B cell (primary cell): ENCODE measurements at regions not wholly inside any gene's neighbourhood (a gene's known extent, or its start where the extent isn't known, plus 50 kb on each side); places are given as distances from the start of the nearest gene placed in this dataset.

ENCODE experiments used
- ATAC-seq: fragments of 200-7000 bp; cut with Tn5 transposase; one replicate; pipeline ENCODE4 v1.10.0; 2021; ENCODE audit warnings: low read depth, mild to moderate bottlenecking, moderate number of reproducible peaks, moderate library complexity
- CTCF ChIA-PET: fragments of 350-600 bp; sonication (Branson Sonifier 250); formaldehyde crosslinking; loops from one replicate; lab custom pipeline; 2021; ENCODE audit warnings: antibody characterized with exemption, inconsistent platforms; lab: Charles Lee
- POLR2A ChIA-PET: fragments of 350-600 bp; sonication (Branson Sonifier 250); formaldehyde crosslinking; loops from one replicate; lab custom pipeline; 2021; ENCODE audit warnings: antibody characterized with exemption; lab: Charles Lee
- DNase-seq: peaks from one replicate; pipeline ENCODE4 v3.0.0; 2013
- H2AFZ ChIP-seq: 2 replicates; pipeline ENCODE4 v1.6.1; 2012; ENCODE audit warnings: mild to moderate bottlenecking, low read depth, low read length; ENCODE audit not compliant: insufficient read depth, poor library complexity, severe bottlenecking
- H3K27ac ChIP-seq, 2 donors: 1 replicate in 1 of 2; 2 replicates in 1 of 2; pipeline ENCODE4 v1.5.1; 2012 to 2013; ENCODE audit warnings: low read length in 2 of 2, mild to moderate bottlenecking in 2 of 2, moderate library complexity in 1 of 2
- H3K27me3 ChIP-seq, 4 experiments: fragments of 200-600 bp in 1 of 4; sonication (generic) in 1 of 4; replicated peaks in 1 of 4; 1 replicate in 2 of 4; 2 replicates in 2 of 4; pipeline versions ENCODE4 v1.6.1 to v1.7.0; 2013 to 2016; ENCODE audit warnings: low read length in 3 of 4, mild to moderate bottlenecking in 2 of 4, mixed read lengths in 1 of 4, moderate library complexity in 1 of 4; ENCODE audit not compliant: insufficient read depth in 4 of 4, control insufficient read depth in 3 of 4; ENCODE audit errors: control extremely low read depth in 1 of 4
- H3K36me3 ChIP-seq, 2 experiments: replicated peaks in 1 of 2; 1 replicate in 1 of 2; 2 replicates in 1 of 2; pipeline versions ENCODE4 v1.6.1 to v1.7.1; 2013; ENCODE audit warnings: low read length in 1 of 2; ENCODE audit not compliant: insufficient read depth in 2 of 2, control insufficient read depth in 1 of 2; ENCODE audit errors: control extremely low read depth in 1 of 2, extremely low read depth in 1 of 2
- H3K4me1 ChIP-seq, 2 donors: fragments of 200-600 bp in 1 of 2; sonication (generic) in 1 of 2; 1 replicate in 1 of 2; 2 replicates in 1 of 2; pipeline versions ENCODE4 v1.5.1 to v1.6.1; 2013 to 2017; ENCODE audit warnings: low read length in 2 of 2; ENCODE audit not compliant: control insufficient read depth in 2 of 2, insufficient read depth in 2 of 2
- H3K4me2 ChIP-seq: replicated peaks from 2 replicates; pipeline ENCODE3; 2012; ENCODE audit warnings: mild to moderate bottlenecking, low read depth, low read length; ENCODE audit not compliant: poor library complexity, severe bottlenecking
- H3K4me3 ChIP-seq, 5 experiments: fragments of 200-600 bp in 1 of 5; sonication (generic) in 1 of 5; 1 replicate in 3 of 5; 2 replicates in 2 of 5; pipeline versions ENCODE4 v1.5.1 to v1.7.0; 2011 to 2016; ENCODE audit warnings: low read length in 4 of 5, mild to moderate bottlenecking in 4 of 5, low read depth in 2 of 5, control low read depth in 1 of 5, moderate library complexity in 1 of 5; ENCODE audit not compliant: insufficient read depth in 1 of 5; ENCODE audit errors: control extremely low read depth in 1 of 5, extremely low read depth in 1 of 5
- H3K79me2 ChIP-seq: fragments of 200-600 bp; sonication (generic); one replicate; pipeline ENCODE4 v1.6.0; 2016; ENCODE audit warnings: low read length; ENCODE audit not compliant: control insufficient read depth, insufficient read depth
- H3K9ac ChIP-seq: fragments of 200-600 bp; sonication (generic); 2 replicates; pipeline ENCODE4 v1.6.1; 2017; ENCODE audit warnings: mild to moderate bottlenecking, low read length, moderate library complexity
- H3K9me3 ChIP-seq, 3 donors: one replicate each; pipeline versions ENCODE4 v1.6.1 to v1.7.1; 2013; ENCODE audit warnings: low read length in 2 of 3; ENCODE audit not compliant: control insufficient read depth in 2 of 3, insufficient read depth in 1 of 3; ENCODE audit errors: control extremely low read depth in 1 of 3
- H4K20me1 ChIP-seq: 2 replicates; pipeline ENCODE4 v1.6.0; 2012; ENCODE audit warnings: mild to moderate bottlenecking, low read length; ENCODE audit not compliant: insufficient read depth, control insufficient read depth, poor library complexity, severe bottlenecking
- H3K27ac Mint-ChIP-seq: one replicate; pipeline ENCODE4 v1.8.0; 2021; ENCODE audit warnings: mixed read lengths
- H3K27me3 Mint-ChIP-seq: one replicate; pipeline ENCODE4 v1.8.0; 2021; ENCODE audit warnings: mixed read lengths
- H3K4me1 Mint-ChIP-seq: one replicate; pipeline ENCODE4 v1.8.0; 2021; ENCODE audit warnings: mixed read lengths
- H3K4me3 Mint-ChIP-seq: one replicate; pipeline ENCODE4 v1.8.0; 2021; ENCODE audit warnings: mixed read lengths
- H3K9me3 Mint-ChIP-seq: one replicate; pipeline ENCODE4 v1.8.0; 2022; ENCODE audit warnings: mixed read lengths; ENCODE audit not compliant: insufficient read depth
- CTCF ChIP-seq: fragments of 200-600 bp; IDR thresholded peaks from one replicate; pipeline ENCODE4 v1.8.0; 2022; ENCODE audit warnings: antibody characterized with exemption, mild to moderate bottlenecking
- EZH2 ChIP-seq: IDR thresholded peaks from 2 replicates; pipeline ENCODE4 v1.6.1; 2012; ENCODE audit warnings: borderline replicate concordance, low read depth, mild to moderate bottlenecking, moderate library complexity, low read length; ENCODE audit not compliant: insufficient read depth, poor library complexity, severe bottlenecking
- WGBS: methylation state at CpG from one replicate; pipeline ENCODE4 v1.1.5; 2013; ENCODE audit warnings: missing lambda C conversion rate; ENCODE audit not compliant: insufficient coverage; 5-methylcytosine and 5-hydroxymethylcytosine counted together
- intact Hi-C: fragments of 100-400 bp; cut with micrococcal nuclease; formaldehyde crosslinking; loops from one replicate; pipeline ENCODE4 v1.10.0; 2022

DNA sequence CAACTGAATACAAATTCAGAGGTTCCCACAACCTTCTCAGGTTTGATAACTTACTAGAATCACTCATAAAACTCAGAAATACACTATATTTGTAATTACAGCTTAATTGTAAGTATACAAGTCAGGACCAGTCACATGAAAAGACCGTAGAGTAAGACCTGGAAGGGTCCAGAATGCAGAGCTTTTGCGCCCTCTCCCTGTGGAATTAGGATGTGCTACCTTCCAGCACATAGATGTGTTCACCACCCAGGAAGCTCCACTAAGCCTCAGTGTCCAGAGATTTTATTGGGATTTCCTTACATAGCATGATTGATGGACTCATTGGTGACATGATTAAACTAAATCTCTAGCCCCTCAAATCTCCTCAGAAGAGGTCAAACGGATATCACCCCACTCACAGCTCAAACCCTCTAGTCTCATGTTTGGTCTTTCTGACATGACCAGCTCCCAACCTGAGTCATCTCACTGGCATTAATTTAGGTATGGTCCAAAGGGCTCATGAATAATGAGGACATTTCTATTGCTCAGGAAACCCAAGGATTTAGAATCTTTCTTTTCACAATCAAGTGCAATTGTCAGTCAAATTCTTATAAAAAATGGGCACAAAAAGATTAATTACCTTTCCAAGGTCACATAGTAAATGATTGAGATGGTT is 77.2 kb upstream of the UBASH3B start:
- H3K27me3 ChIP-seq, result no peaks in the 10 kb centered on the region
- H3K36me3 ChIP-seq, result no peaks in the 10 kb centered on the region
- Mint-ChIP-seq H3K27ac (no peak overlapping the region), H3K4me3 (no peak overlapping the region), H3K4me1 (peaks cover 13% of the 10 kb centered on the region), H3K27me3 (peaks cover 7% of the 10 kb centered on the region), H3K9me3 (peaks cover 2% of the 10 kb centered on the region)
- DNase-seq (no peak), ATAC-seq (no peak)
- intact Hi-C loops, result no loop called here
- no peaks in the 10 kb centered on the region for H3K79me2 ChIP-seq
- H4K20me1 ChIP-seq, result no peaks in the 10 kb centered on the region
- CTCF ChIA-PET, result interaction anchor here (0.7 to 6.1 kb wide), 5 partner anchors 50 to 275 kb away, joined by 4 to 75 read pairs (median 27); no protein-coding TSS in a partner anchor
- TF ChIP-seq CTCF, result no peak
- TF ChIP-seq EZH2, result no peak
- H2AFZ ChIP-seq, result no peak overlapping the region
- no peaks in the 10 kb centered on the region for H3K9me3 ChIP-seq
- no peak overlapping the region for H3K27ac ChIP-seq
- peaks cover 6 to 9% of the 10 kb centered on the region in 2 donors for H3K4me1 ChIP-seq
- H3K9ac ChIP-seq, result no peak overlapping the region
- H3K4me2 ChIP-seq, result no peak overlapping the region
- WGBS, result no CpG with 5 or more reads among the region's 3 CpGs
- H3K4me3 ChIP-seq, result no peak overlapping the region
- POLR2A ChIA-PET, result no interaction called here

GRCh38 chr11:122572592-122572991 is 82.9 kb upstream of the UBASH3B start:
- Histone ChIP-seq H3K9ac (no peak overlapping the region), H3K9me3 (no peaks in the 10 kb centered on the region), H3K4me3 (no peak overlapping the region), H3K4me2 (no peak overlapping the region), H3K79me2 (no peaks in the 10 kb centered on the region), H4K20me1 (no peaks in the 10 kb centered on the region), H3K4me1 (no peaks in the 10 kb centered on the region), H3K27ac (no peak overlapping the region), H2AFZ (no peak overlapping the region), H3K36me3 (no peaks in the 10 kb centered on the region), H3K27me3 (peaks cover 0 to 5% (median 0%) of the 10 kb centered on the region in 4 experiments)
- ChIA-PET POLR2A (no interaction called here), CTCF (no interaction called here)
- no peaks in the 10 kb centered on the region for H3K4me1 Mint-ChIP-seq
- intact Hi-C loops, result no loop called here
- whole genome bisulfite sequencing, result 77% methylated on average over 2 of the region's 3 CpGs
- H3K27me3 Mint-ChIP-seq, result peaks cover 16% of the 10 kb centered on the region
- DNase-seq (no peak), ATAC-seq (no peak)
- TF ChIP-seq EZH2 (no peak), CTCF (no peak)
- H3K4me3 Mint-ChIP-seq, result no peak overlapping the region
- no peak overlapping the region for H3K27ac Mint-ChIP-seq
- H3K9me3 Mint-ChIP-seq, result no peaks in the 10 kb centered on the region
